Brain microvascular endothelial cell (primary cell): ENCODE measurements at regions not wholly inside any gene's neighbourhood (a gene's known extent, or its start where the extent isn't known, plus 50 kb on each side); places are given as distances from the start of the nearest gene placed in this dataset.
A peak's percentile ranks its signal among the peaks of the same experiment; 100 is the strongest.

Experiments
- DNase-seq: peaks from one replicate; pipeline ENCODE4 v3.0.0-alpha.2; 2020
- H3K27ac ChIP-seq: fragments of 250-450 bp; sonication (Bioruptor Pico); 2 replicates; pipeline ENCODE4 v1.5.1; 2020; ENCODE audit warnings: mild to moderate bottlenecking, moderate library complexity
- H3K27me3 ChIP-seq: fragments of 250-450 bp; sonication (Bioruptor Pico); replicated peaks from 2 replicates; pipeline ENCODE4 v1.5.1; 2020; ENCODE audit warnings: mild to moderate bottlenecking
- H3K36me3 ChIP-seq: fragments of 250-450 bp; sonication (Bioruptor Pico); replicated peaks from 2 replicates; pipeline ENCODE4 v1.5.1; 2020; ENCODE audit warnings: mild to moderate bottlenecking
- H3K4me3 ChIP-seq: 2 replicates; pipeline ENCODE4 v1.5.1; 2011; ENCODE audit warnings: low read depth, mild to moderate bottlenecking, control low read depth, low read length, moderate library complexity
- in situ Hi-C: cut with HindIII; loops from 2 replicates; pipeline ENCODE4 v1.10.0; 2017; ENCODE audit warnings: low sequenced_read_pairs, low pct_ligation_motif_present
- TF ChIP-seq, protein P1 (sequence below): IDR thresholded peaks from 2 replicates; pipeline ENCODE4 v1.5.1; 2011; ENCODE audit warnings: low read depth, mild to moderate bottlenecking, moderate library complexity, low read length, control low read depth, inconsistent platforms; ENCODE audit errors: missing control alignments

- TF ChIP-seq, protein P1, sequence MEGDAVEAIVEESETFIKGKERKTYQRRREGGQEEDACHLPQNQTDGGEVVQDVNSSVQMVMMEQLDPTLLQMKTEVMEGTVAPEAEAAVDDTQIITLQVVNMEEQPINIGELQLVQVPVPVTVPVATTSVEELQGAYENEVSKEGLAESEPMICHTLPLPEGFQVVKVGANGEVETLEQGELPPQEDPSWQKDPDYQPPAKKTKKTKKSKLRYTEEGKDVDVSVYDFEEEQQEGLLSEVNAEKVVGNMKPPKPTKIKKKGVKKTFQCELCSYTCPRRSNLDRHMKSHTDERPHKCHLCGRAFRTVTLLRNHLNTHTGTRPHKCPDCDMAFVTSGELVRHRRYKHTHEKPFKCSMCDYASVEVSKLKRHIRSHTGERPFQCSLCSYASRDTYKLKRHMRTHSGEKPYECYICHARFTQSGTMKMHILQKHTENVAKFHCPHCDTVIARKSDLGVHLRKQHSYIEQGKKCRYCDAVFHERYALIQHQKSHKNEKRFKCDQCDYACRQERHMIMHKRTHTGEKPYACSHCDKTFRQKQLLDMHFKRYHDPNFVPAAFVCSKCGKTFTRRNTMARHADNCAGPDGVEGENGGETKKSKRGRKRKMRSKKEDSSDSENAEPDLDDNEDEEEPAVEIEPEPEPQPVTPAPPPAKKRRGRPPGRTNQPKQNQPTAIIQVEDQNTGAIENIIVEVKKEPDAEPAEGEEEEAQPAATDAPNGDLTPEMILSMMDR: no peak
- H3K4me3 ChIP-seq: no peak overlapping the region
- H3K27me3 ChIP-seq: no peaks in the 10 kb centered on the region
- H3K36me3 ChIP-seq: no peaks in the 10 kb centered on the region
- in situ Hi-C loops: no loop called here
- H3K27ac ChIP-seq: no peak overlapping the region
- peak; percentile 93 for DNase-seq
These were observed 2506.4 kb downstream of the PCDH9 start for GRCh38 chr13:64723724-64724123.

DNA sequence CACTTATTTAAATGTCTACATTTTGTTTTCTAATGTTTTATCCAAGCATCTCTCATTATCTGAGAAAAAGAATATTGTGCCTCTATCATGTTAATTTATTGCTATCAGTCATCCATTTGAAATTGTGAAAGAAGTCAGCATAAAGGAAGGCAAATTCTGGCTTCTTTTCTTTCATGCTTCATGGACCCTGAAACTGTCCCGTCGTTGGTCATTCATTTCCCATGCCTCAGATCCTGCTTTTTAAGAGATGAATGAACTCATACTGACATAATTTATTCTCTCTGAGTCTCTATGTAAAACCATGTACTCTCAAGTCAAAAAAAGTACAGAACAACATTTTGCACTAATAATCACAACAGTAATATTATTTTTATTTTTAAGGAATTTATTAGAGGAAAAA is 2512.0 kb downstream of the PCDH9 start:
- no peaks in the 10 kb centered on the region for H3K27me3 ChIP-seq
- TF ChIP-seq, protein P1: no peak
- H3K36me3 ChIP-seq: no peaks in the 10 kb centered on the region
- H3K27ac ChIP-seq: no peak overlapping the region
- no peak for DNase-seq
- in situ Hi-C loops: no loop called here
- no peak overlapping the region for H3K4me3 ChIP-seq

GRCh38 chr13:64716936-64717335 is 2513.2 kb downstream of the PCDH9 start:
- H3K4me3 ChIP-seq: no peak overlapping the region
- no peaks in the 10 kb centered on the region for H3K27me3 ChIP-seq
- in situ Hi-C loops: no loop called here
- no peak overlapping the region for H3K27ac ChIP-seq
- TF ChIP-seq, protein P1: no peak
- no peak for DNase-seq
- H3K36me3 ChIP-seq: no peaks in the 10 kb centered on the region

- H3K36me3 ChIP-seq: no peaks in the 10 kb centered on the region
- DNase-seq: no peak
- no peak overlapping the region for H3K27ac ChIP-seq
- no peak overlapping the region for H3K4me3 ChIP-seq
- in situ Hi-C loops: no loop called here
- H3K27me3 ChIP-seq: no peaks in the 10 kb centered on the region
- TF ChIP-seq, protein P1: no peak
These were observed 2521.1 kb downstream of the PCDH9 start for GRCh38 chr13:64709079-64709478.

GRCh38 chr13:64704121-64704649 is 2526.0 kb downstream of the PCDH9 start:
- Histone ChIP-seq H3K36me3 (no peaks in the 10 kb centered on the region), H3K27ac (no peak overlapping the region), H3K27me3 (no peaks in the 10 kb centered on the region), H3K4me3 (no peak overlapping the region)
- in situ Hi-C loops: no loop called here
- DNase-seq: no peak
- TF ChIP-seq, protein P1: no peak

DNA sequence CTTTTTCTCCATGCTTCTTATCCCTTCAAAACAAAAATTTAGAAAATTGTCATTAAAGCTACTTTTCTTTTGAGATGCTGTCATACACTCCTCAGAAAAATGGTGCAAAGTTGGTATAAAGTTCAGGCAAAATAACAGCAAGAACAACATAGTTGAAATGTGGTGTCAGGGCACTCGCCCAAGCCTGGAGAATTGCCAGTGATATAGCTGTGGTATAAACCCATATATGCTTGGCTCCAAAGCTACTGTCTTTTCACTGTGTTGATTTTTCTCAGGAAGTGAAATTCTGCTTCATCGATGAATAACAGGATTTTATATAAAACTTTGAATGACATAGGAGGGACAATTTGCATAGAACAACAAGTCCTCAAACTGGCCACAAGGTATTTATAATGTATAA is 2532.9 kb downstream of the PCDH9 start:
- in situ Hi-C loops: no loop called here
- Histone ChIP-seq H3K27me3 (no peaks in the 10 kb centered on the region), H3K27ac (no peak overlapping the region), H3K36me3 (no peaks in the 10 kb centered on the region), H3K4me3 (no peak overlapping the region)
- TF ChIP-seq, protein P1: no peak
- no peak for DNase-seq
